H1 (cell line): ENCODE measurements at regions not wholly inside any gene's neighbourhood (a gene's known extent, or its start where the extent isn't known, plus 50 kb on each side); places are given as distances from the start of the nearest gene placed in this dataset.
A peak's percentile ranks its signal among the peaks of the same experiment; 100 is the strongest.

Source experiments
- CTCF ChIA-PET: fragments of 300-600 bp; sonication (Branson Sonifier 250); formaldehyde crosslinking; loops from one replicate; lab custom pipeline; 2021; ENCODE audit not compliant: partially characterized antibody; lab: Charles Lee
- POLR2A ChIA-PET: fragments of 300-600 bp; sonication (Branson Sonifier 250); formaldehyde crosslinking; loops from one replicate; lab custom pipeline; 2021; ENCODE audit warnings: inconsistent platforms; ENCODE audit not compliant: partially characterized antibody; lab: Charles Lee
- DNase-seq, 2 experiments: peaks; one replicate each; pipeline versions ENCODE4 v3.0.0 to v3.0.0-alpha.2; 2010 to 2022; ENCODE audit warnings: low spot score in 2 of 2, low read depth in 1 of 2, mixed read lengths in 1 of 2
- FAIRE-seq: peaks from 2 replicates; lab custom pipeline; 2011; peaks lifted over from hg19 to GRCh38; lab: Jason Lieb, UNC
- H2AFZ ChIP-seq: 2 replicates; pipeline ENCODE4 v1.8.1; 2012; ENCODE audit warnings: low read length, inconsistent platforms
- H2AK5ac ChIP-seq: 2 replicates; pipeline ENCODE4 v1.6.1; 2013; ENCODE audit warnings: low read depth, low read length
- H2BK120ac ChIP-seq: replicated peaks from 2 replicates; pipeline ENCODE3; 2013; ENCODE audit warnings: low read depth, low read length, inconsistent platforms
- H2BK12ac ChIP-seq: 2 replicates; pipeline ENCODE4 v1.6.1; 2013; ENCODE audit warnings: low read depth, low read length
- H2BK15ac ChIP-seq: 2 replicates; pipeline ENCODE4 v1.6.1; 2013; ENCODE audit warnings: low read length
- H2BK20ac ChIP-seq: 2 replicates; pipeline ENCODE4 v1.6.1; 2013; ENCODE audit warnings: low read length
- H2BK5ac ChIP-seq: 2 replicates; pipeline ENCODE4 v1.6.1; 2013; ENCODE audit warnings: low read depth, low read length
- H3K14ac ChIP-seq: 2 replicates; pipeline ENCODE4 v1.6.1; 2013; ENCODE audit warnings: inconsistent platforms; ENCODE audit not compliant: insufficient read length
- H3K18ac ChIP-seq: 2 replicates; pipeline ENCODE4 v1.6.1; 2013; ENCODE audit warnings: low read length; ENCODE audit errors: extremely low read depth
- H3K23ac ChIP-seq: 2 replicates; pipeline ENCODE4 v1.6.1; 2013; ENCODE audit warnings: inconsistent platforms; ENCODE audit not compliant: insufficient read length
- H3K23me2 ChIP-seq: 2 replicates; pipeline ENCODE4 v1.6.1; 2013; ENCODE audit warnings: low read depth, low read length
- H3K27ac ChIP-seq: 2 replicates; pipeline ENCODE4 v1.6.1; 2011; ENCODE audit warnings: low read depth, low read length, inconsistent platforms
- H3K27me3 ChIP-seq, 4 experiments: replicated peaks in 1 of 4; 1 replicate in 1 of 4; 2 replicates in 3 of 4; pipeline versions ENCODE4 v1.6.1 to v1.8.1; 2011 to 2013; ENCODE audit warnings: low read length in 3 of 4, mild to moderate bottlenecking in 3 of 4, inconsistent platforms in 2 of 4, mixed read lengths in 2 of 4, moderate library complexity in 1 of 4; ENCODE audit not compliant: control insufficient read depth in 3 of 4, insufficient read depth in 3 of 4; ENCODE audit errors: extremely low read depth in 1 of 4
- H3K36me3 ChIP-seq, 4 experiments: 2 replicates each; pipeline versions ENCODE4 v1.6.1 to v1.8.1; 2011 to 2013; ENCODE audit warnings: mild to moderate bottlenecking in 4 of 4, low read length in 3 of 4, moderate library complexity in 2 of 4, control low read depth in 1 of 4, inconsistent platforms in 1 of 4; ENCODE audit not compliant: insufficient read depth in 4 of 4, control insufficient read depth in 2 of 4
- H3K4ac ChIP-seq: replicated peaks from 2 replicates; pipeline ENCODE3; 2013; ENCODE audit warnings: low read length, low read depth, mixed read lengths, inconsistent platforms; ENCODE audit not compliant: insufficient read length
- H3K4me1 ChIP-seq, 4 experiments: replicated peaks in 1 of 4; 1 replicate in 1 of 4; 2 replicates in 3 of 4; pipeline versions ENCODE4 v1.6.1 to v1.8.1; 2011 to 2013; ENCODE audit warnings: low read length in 3 of 4, inconsistent platforms in 2 of 4, mixed read lengths in 1 of 4; ENCODE audit not compliant: insufficient read depth in 4 of 4, control insufficient read depth in 3 of 4
- H3K4me2 ChIP-seq, 2 experiments: 2 replicates each; pipeline versions ENCODE4 v1.6.1 to v1.8.1; 2011 to 2013; ENCODE audit warnings: low read depth in 2 of 2, low read length in 2 of 2, control low read depth in 1 of 2, inconsistent platforms in 1 of 2, mild to moderate bottlenecking in 1 of 2; ENCODE audit not compliant: insufficient read depth in 1 of 2
- H3K4me3 ChIP-seq, 4 experiments: fragments of 200-600, 300-600 bp in 1 of 4; sonication (generic), shearing (Covaris generic), sonication (Bioruptor Twin) in 1 of 4; 2 replicates each; pipeline versions ENCODE4 v1.5.1 to v1.8.1; 2011 to 2016; ENCODE audit warnings: low read length in 4 of 4, low read depth in 3 of 4, control low read depth in 2 of 4, inconsistent platforms in 2 of 4, mild to moderate bottlenecking in 2 of 4, mixed read lengths in 1 of 4, moderate library complexity in 1 of 4; ENCODE audit not compliant: insufficient read depth in 2 of 4; ENCODE audit errors: extremely low read depth in 1 of 4
- H3K56ac ChIP-seq: replicated peaks from 2 replicates; pipeline ENCODE3; 2013; ENCODE audit warnings: low read depth, mild to moderate bottlenecking, mixed read lengths, low read length, inconsistent platforms; ENCODE audit not compliant: insufficient read length
- H3K79me1 ChIP-seq: 2 replicates; pipeline ENCODE4 v1.6.1; 2013; ENCODE audit warnings: low read depth, low read length, control low read depth
- H3K79me2 ChIP-seq, 2 experiments: 2 replicates each; pipeline versions ENCODE4 v1.6.1 to v1.8.1; 2012 to 2013; ENCODE audit warnings: low read length in 2 of 2, mild to moderate bottlenecking in 2 of 2, inconsistent platforms in 1 of 2; ENCODE audit not compliant: insufficient read depth in 2 of 2, control insufficient read depth in 1 of 2
- H3K9ac ChIP-seq, 4 experiments: replicated peaks in 1 of 4; 1 replicate in 1 of 4; 2 replicates in 3 of 4; pipeline versions ENCODE4 v1.6.1 to v1.8.1; 2011 to 2013; ENCODE audit warnings: low read depth in 3 of 4, low read length in 3 of 4, control low read depth in 2 of 4, mild to moderate bottlenecking in 2 of 4, moderate library complexity in 2 of 4, inconsistent platforms in 1 of 4; ENCODE audit errors: extremely low read depth in 1 of 4
- H3K9me3 ChIP-seq, 2 experiments: 2 replicates each; pipeline versions ENCODE4 v1.6.1 to v1.8.1; 2012 to 2013; ENCODE audit warnings: mild to moderate bottlenecking in 2 of 2, moderate library complexity in 2 of 2, control low read depth in 1 of 2, inconsistent platforms in 1 of 2, low read depth in 1 of 2, low read length in 1 of 2, mixed read lengths in 1 of 2; ENCODE audit not compliant: insufficient read depth in 2 of 2
- H4K20me1 ChIP-seq, 2 experiments: replicated peaks in 1 of 2; 2 replicates each; pipeline versions ENCODE3 to v1.8.1; 2011 to 2013; ENCODE audit warnings: inconsistent platforms in 2 of 2, low read length in 2 of 2, mild to moderate bottlenecking in 1 of 2; ENCODE audit not compliant: insufficient read depth in 2 of 2, control insufficient read depth in 1 of 2
- H4K5ac ChIP-seq: 2 replicates; pipeline ENCODE4 v1.6.1; 2013; ENCODE audit warnings: low read length, low read depth, mixed read lengths, inconsistent platforms; ENCODE audit not compliant: insufficient read length
- H4K8ac ChIP-seq: 2 replicates; pipeline ENCODE4 v1.8.0; 2013; ENCODE audit warnings: mild to moderate bottlenecking, moderate library complexity, low read length, inconsistent platforms; ENCODE audit not compliant: insufficient read depth; ENCODE audit errors: extremely low read depth
- H4K91ac ChIP-seq: replicated peaks from 2 replicates; pipeline ENCODE3; 2013; ENCODE audit warnings: low read length, mixed read lengths, inconsistent platforms; ENCODE audit not compliant: insufficient read length
- ASH2L ChIP-seq: fragments of 200-600, 300-600 bp; sonication (generic); IDR thresholded peaks from one replicate; pipeline ENCODE4 v1.7.1; 2017; ENCODE audit warnings: low read length
- ATF2 ChIP-seq: IDR thresholded peaks from 2 replicates; pipeline ENCODE4 v1.6.1; 2012; ENCODE audit warnings: low read length, inconsistent platforms
- BCL11A ChIP-seq, 2 experiments: IDR thresholded peaks; one replicate each; pipeline ENCODE4 v1.6.1; 2011; ENCODE audit warnings: low read depth in 2 of 2, low read length in 2 of 2, mild to moderate bottlenecking in 2 of 2
- HDAC2 ChIP-seq, 2 experiments: fragments of 300-600 bp in 1 of 2; sonication (generic) in 1 of 2; IDR thresholded peaks; 2 replicates each; pipeline ENCODE4 v1.6.1; 2011 to 2012; ENCODE audit warnings: low read depth in 2 of 2, low read length in 2 of 2, mild to moderate bottlenecking in 2 of 2, moderate library complexity in 2 of 2, borderline replicate concordance in 1 of 2, inconsistent platforms in 1 of 2
- KDM5A ChIP-seq: fragments of 200-600 bp; IDR thresholded peaks from 2 replicates; pipeline ENCODE4 v1.7.1; 2012; ENCODE audit warnings: mild to moderate bottlenecking, low read length, inconsistent platforms, mixed read lengths
- POLR2A ChIP-seq, 2 experiments: IDR thresholded peaks; 1 replicate in 1 of 2; 2 replicates in 1 of 2; pipeline ENCODE4 v1.6.1; 2011; ENCODE audit warnings: low read depth in 2 of 2, low read length in 2 of 2, mild to moderate bottlenecking in 2 of 2; ENCODE audit errors: control extremely low read depth in 1 of 2
- RBBP5 ChIP-seq: IDR thresholded peaks from 2 replicates; pipeline ENCODE4 v1.7.1; 2012; ENCODE audit warnings: low read depth, mild to moderate bottlenecking, inconsistent platforms, low read length, moderate library complexity, borderline replicate concordance
- RNF2 ChIP-seq: fragments of 200-900, 300-1000 bp; sonication (generic); IDR thresholded peaks from 2 replicates; pipeline ENCODE4 v1.7.1; 2016; ENCODE audit warnings: borderline replicate concordance, low read depth, mild to moderate bottlenecking, antibody characterized with exemption, low read length; ENCODE audit not compliant: poor library complexity, severe bottlenecking; ENCODE audit errors: missing control alignments
- SRF ChIP-seq: IDR thresholded peaks from 2 replicates; pipeline ENCODE4 v1.6.1; 2011; ENCODE audit warnings: mild to moderate bottlenecking, low read depth, low read length, moderate library complexity
- TAF1 ChIP-seq: IDR thresholded peaks from 2 replicates; pipeline ENCODE4 v1.6.1; 2011; ENCODE audit warnings: mild to moderate bottlenecking, low read depth, low read length
- TBP ChIP-seq: IDR thresholded peaks from 2 replicates; pipeline ENCODE4 v1.6.1; 2011; ENCODE audit warnings: low read depth, low read length, improper control_type of control experiment
- WGBS, 2 experiments: shearing (Covaris generic) in 1 of 2; methylation state at CpG; one replicate each; pipeline versions ENCODE4 v1.1.6 to v1.1.7; 2013 to 2015; ENCODE audit warnings: low lambda C conversion rate in 2 of 2, mixed read lengths in 2 of 2, inconsistent platforms in 1 of 2, low coverage in 1 of 2, missing lambda C conversion rate in 1 of 2; ENCODE audit not compliant: insufficient replicate concordance in 2 of 2, insufficient coverage in 1 of 2, insufficient read length in 1 of 2; ENCODE audit errors: extremely low coverage in 1 of 2, missing lambda C conversion rate in 1 of 2; 5-methylcytosine and 5-hydroxymethylcytosine counted together
- TF ChIP-seq, protein P1 (sequence below): IDR thresholded peaks from 2 replicates; pipeline ENCODE4 v1.6.1; 2012; ENCODE audit warnings: inconsistent platforms

DNA sequence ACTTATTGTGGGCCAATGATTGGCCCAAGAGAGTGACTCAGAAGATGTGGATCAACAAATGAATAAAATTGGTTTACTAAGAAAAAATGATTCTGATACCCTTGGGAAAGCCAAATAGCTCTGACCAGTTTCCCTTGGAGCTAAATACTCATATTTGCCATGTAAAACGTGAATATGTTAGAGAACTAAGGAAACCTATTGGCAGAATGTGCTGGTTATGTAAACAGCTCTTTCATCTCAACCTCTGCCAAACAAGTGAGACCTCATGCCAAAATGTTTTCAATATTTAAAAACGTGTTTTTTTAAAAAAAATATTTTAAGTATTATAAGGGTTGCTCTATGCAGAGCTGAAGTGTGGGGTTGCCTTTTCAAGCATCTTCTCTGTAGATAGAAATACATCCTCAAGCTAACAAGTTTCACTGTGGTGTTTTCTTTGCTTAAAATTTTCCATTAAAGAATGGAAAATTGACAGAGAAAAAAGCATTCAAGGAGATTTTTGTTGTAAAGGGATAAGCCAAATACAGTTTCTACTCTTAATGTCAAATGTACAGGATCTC, 186.9 kb upstream of the TUT7 start:
- Histone ChIP-seq H3K79me1 (no peaks in the 10 kb centered on the region), H4K8ac (no peak overlapping the region), H3K4me3 (no peak overlapping the region), H2AFZ (no peak overlapping the region), H2AK5ac (no peak overlapping the region), H4K91ac (no peak overlapping the region), H3K36me3 (no peaks in the 10 kb centered on the region), H3K23ac (no peak overlapping the region), H3K4ac (no peak overlapping the region), H2BK15ac (no peak overlapping the region), H3K27me3 (no peaks in the 10 kb centered on the region), H3K18ac (no peak overlapping the region), H2BK120ac (peak overlapping the region; percentile 64), H3K27ac (no peak overlapping the region), H3K79me2 (no peaks in the 10 kb centered on the region), H2BK20ac (no peak overlapping the region), H3K14ac (no peak overlapping the region), H3K9ac (no peak overlapping the region), H3K4me1 (peaks cover 0 to 10% (median 7%) of the 10 kb centered on the region in 4 experiments; a peak in 4 of 7 replicates), H3K23me2 (no peaks in the 10 kb centered on the region), H4K5ac (no peak overlapping the region), H2BK5ac (no peak overlapping the region), H4K20me1 (no peaks in the 10 kb centered on the region), H3K56ac (no peak overlapping the region), H3K4me2 (no peak overlapping the region), H2BK12ac (no peak overlapping the region), H3K9me3 (no peaks in the 10 kb centered on the region)
- 72% methylated on average over 2 of the region's 2 CpGs; no CpG with 5 or more reads in 1 of the 2 experiments for WGBS, 2 experiments
- no peak for FAIRE-seq
- CTCF ChIA-PET = no interaction called here
- POLR2A ChIA-PET = no interaction called here
- no peak for DNase-seq
- TF ChIP-seq TBP (no peak), KDM5A (no peak), ATF2 (no peak), ASH2L (no peak), RBBP5 (no peak), BCL11A (IDR thresholded peaks at IDR 0.05; ENCODE audit: low read depth in 2 of 2, low read length in 2 of 2) (no peak), HDAC2 (IDR thresholded peaks at IDR 0.05; ENCODE audit: borderline replicate concordance in 1 of 2, low read depth in 2 of 2, low read length in 2 of 2) (no peak), POLR2A (IDR thresholded peaks at IDR 0.05; ENCODE audit: control extremely low read depth in 1 of 2, low read depth in 2 of 2, low read length in 2 of 2) (no peak), RNF2 (no peak), TAF1 (no peak), SRF (no peak)
- TF ChIP-seq, protein P1, sequence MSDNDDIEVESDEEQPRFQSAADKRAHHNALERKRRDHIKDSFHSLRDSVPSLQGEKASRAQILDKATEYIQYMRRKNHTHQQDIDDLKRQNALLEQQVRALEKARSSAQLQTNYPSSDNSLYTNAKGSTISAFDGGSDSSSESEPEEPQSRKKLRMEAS = no peak
